ENCODE measurements at regions not wholly inside any gene's neighbourhood (a gene's known extent, or its start where the extent isn't known, plus 50 kb on each side); places are given as distances from the start of the nearest gene placed in this dataset.

DNA sequence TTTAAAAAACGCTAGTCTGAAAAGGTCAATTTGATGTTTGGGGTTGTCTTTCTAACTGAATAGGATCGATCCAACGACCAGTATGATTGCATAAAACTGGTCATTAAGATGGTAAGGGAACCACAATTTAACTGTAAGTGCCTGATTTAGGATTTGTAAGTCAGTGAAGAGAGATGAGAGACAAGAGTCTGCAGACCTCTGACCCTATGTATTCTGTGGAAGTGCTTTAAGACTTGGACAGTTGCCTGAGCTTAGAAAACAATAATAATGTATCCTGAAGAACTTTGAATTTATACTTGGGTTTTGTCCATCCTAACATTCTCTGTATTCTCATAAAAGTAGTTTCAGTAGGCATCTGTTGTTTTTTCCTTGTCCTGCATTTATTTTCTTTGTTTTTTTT lies 221.4 kb upstream of the SUCLG2 start:
- DNase-seq (ENCODE audit: low read depth): no peak

DNA sequence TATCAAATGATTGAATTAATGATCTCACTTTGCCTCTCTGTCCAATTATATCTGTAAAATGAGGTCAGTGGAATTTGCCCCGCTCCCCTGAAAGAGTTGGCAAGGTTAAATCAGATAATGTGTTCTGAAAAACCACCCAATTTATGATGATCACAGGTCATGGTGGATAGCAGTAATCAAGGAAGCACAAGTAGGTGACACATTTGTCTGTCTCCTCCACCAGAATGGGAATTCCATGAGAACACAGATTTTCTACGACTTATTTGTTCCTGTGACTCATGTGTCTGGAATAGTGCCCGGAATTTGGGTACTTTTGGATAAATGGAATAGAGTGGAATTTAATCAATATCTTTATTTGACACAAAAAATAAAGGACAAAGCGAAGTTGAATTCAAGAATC lies 220.9 kb upstream of the SUCLG2 start:
- DNase-seq (ENCODE audit: low read depth): no peak

DNA sequence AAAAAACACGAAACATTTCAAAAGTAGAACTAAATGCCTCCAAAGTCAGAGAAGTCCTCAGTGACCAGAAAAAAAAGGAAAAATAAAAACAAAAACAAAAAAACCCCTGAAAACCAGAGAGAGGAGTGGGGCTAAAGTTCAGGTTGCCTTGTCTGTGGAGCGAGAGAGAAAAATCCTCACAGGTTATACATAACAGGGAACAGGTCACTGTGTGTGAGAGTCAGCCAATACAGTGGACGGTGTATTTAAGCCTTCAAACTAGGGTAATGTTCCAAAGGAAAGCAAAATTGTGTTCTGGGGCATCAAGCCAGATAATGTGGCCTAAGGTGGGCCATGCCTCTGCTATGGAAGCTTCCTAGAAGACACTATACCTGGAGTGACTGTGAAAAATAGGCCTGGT lies 216.1 kb upstream of the SUCLG2 start:
- DNase-seq (ENCODE audit: low read depth): no peak

DNA sequence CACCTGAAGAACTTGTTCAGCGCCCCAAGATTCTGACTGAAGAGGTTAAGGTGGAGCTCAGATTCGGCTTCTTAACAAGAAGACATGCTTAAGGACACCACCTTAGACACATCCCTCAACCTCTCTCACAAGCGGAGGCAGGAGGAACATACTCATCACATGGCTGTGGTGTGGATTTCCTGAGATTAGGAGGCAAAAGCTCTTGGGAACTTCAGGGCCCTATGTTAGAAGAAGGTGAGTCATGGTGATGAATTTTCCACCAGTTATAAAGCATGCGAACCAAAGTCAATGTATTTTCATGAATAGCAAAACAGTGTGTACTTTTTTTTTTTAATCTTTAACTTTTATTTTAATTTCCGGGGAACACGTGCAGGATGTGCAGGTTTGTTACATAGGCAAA lies 212.2 kb upstream of the SUCLG2 start:
- no peak for DNase-seq (ENCODE audit: low read depth)

DNA sequence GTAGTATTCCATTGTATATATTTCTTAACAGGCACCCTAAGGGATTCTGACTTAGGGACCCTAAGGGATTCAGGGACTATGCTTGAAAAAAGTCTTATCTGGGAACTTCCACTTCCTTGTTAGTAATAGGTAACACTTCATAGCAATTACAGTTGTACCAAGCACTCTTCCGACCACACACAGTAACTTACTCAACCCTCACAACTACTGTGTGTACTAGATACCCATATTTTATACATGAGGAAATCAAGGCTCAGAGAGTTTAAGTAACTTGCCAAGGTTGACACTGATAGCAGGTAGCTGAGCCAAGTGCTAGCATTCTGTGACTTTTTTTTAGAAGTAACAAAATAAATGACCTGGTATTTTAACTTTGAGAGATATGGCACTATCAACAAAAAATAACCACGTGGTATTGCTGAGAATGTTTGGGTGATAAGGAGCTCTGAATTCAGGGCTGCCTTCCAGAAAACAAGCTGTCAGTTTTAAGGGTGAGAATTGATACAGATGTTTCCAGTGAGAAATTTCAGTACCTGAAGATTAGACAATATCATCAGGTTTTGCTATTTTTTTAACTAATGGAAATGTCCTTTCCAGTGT lies 210.3 kb upstream of the SUCLG2 start:
- no peak for DNase-seq (ENCODE audit: low read depth)

DNA sequence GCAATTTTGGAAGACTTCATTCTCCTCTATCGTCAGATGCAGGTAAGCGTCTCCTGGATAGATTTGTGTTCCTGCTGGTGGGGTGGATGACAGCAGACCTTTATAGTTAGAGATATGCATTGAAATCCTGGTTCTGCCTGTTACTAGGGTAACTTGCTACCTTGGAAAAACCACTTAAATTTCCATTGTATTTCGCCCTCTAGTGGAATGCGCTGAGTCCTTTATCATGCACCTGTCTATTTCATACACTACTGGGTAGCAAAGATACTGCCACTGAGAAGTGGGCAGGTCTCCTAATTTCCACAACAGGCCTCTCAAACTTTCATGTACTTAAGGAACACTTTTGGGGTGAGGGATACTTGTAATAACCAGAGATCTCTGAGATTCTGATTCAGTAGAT lies 209.5 kb upstream of the SUCLG2 start:
- DNase-seq (ENCODE audit: low read depth): no peak

DNA sequence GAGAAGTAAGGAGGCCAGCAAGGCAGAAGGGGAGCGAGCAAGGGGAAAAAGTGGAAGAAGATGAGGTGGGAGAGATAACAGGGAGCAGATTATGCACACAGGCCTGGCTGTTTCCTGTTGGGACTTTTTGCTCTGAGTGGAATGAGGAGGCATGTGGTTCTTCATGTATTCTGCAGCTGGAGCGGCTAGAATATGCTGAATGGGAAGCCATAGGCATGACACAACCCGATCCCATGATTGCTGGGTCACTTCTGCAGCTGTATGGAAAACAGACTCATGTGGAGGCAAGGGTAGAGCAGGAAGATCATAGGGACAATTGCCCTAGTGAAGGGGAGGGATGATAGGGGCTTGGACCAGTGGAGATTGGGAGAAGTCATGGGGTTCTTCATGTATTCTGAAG lies 206.0 kb upstream of the SUCLG2 start:
- no peak for DNase-seq (ENCODE audit: low read depth)

DNA sequence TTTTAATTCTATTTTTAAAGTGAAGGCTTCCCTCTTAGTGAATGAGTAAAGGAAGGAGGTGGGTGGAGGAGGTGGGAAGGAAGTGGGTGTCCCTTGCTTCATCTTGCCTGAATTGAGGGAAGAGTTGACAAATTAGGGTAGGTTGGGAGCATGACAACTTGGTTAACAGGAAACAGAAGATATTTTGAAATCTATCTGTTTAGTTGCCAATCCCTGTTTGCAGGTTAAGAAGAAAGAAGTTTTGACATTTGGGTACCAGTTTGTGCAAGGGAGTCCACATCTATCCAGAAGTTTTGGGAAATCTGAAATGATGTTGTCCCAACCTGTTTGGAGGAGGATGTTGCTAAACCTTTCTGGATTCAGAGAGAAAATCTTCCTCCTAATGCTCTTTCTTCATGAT lies 204.1 kb upstream of the SUCLG2 start:
- no peak for DNase-seq (ENCODE audit: low read depth)

DNA sequence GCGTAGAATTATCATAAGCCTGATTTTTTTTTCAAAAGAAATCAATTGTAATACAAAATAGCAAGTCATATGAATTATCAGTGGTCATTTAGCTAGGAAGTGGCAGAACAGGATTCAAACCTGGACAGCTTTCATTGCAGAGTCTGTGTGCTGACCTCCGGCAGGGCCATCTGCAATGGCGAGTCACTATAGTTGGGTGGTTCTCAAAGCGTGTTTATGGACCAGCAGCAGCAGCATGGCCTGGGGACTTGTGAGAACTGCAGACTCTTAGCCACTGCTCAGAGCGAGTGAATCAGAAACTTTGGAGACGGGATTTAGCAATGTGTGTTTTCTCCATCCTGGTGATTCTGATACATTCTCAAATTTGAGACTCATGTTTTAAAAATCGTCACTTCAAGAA lies 202.3 kb upstream of the SUCLG2 start:
- DNase-seq (ENCODE audit: low read depth): no peak

DNA sequence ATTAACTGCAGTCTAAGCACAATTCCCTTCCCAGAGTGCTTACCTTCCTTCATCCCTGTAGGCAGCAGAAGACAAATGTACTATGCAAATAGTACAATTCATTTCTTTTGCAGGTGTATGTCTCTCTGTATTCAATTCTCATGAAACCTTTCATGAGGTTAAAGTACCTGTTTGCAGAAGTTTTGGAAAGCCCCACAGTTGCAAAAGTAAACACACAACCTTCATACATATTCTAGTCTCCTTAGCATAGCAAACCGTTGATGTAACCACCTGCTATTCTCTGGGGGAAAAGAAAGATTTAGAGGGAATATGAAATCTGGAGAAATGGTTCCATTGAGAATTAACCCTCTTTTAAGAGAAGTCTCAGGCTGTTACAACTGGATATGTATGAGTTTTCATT lies 200.3 kb upstream of the SUCLG2 start:
- no peak for DNase-seq (ENCODE audit: low read depth)

DNA sequence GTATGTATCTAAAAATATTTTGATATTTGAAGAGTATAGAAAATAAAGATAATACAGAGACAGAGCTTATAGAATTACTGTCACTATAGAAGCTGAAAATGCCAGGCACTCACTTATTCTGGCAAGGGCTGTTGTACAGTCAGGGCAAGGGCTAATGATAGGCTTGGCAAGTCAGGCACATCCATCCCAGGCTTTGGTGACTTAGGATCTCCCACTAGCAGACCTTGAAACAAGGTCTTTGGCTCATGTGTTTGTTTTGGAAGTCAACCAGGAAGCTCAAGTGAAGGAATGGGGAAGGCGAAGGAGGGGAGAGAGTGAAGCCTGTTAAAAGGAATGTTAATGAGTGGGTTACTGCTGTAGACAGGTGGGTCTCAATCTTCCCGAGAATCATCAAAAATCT lies 199.1 kb upstream of the SUCLG2 start:
- no peak for DNase-seq (ENCODE audit: low read depth)

DNA sequence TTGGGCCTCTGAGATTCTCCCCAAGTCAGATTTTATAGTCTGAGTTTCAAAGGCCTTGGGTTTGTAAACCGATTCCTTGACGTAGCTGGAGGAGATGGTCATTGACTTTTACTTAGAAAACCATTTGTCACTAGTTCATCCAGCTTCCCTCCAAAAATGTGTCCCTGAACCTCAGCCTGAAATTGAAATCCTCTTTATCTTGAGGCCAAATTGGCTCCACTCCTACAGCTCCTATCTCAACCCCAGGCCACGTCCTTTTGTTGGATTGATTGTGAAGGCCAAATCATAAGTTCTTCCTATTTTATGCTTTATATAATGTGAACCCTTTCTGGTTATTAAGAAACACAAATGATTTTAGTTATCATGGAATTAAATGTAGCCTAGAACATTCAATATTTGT lies 193.9 kb upstream of the SUCLG2 start:
- DNase-seq (ENCODE audit: low read depth): no peak

DNA sequence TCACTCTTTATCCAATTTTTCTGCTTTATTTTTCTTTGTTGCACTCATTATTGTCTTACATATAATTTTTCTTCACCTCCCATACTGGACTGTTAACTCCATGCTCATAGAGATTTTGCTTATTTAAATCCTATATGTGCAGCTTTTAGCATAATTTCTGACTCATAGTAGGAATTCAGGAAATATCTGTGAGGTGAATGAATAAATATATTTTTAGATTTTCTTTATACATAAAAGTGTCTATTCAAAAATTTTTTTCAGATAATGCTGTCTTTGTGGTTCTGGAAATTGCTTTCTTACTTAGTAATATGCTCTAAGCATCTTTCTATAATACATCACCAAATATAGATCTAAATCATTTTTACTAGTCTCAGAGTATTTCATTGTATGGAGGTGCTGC lies 191.8 kb upstream of the SUCLG2 start:
- no peak for DNase-seq (ENCODE audit: low read depth)

DNA sequence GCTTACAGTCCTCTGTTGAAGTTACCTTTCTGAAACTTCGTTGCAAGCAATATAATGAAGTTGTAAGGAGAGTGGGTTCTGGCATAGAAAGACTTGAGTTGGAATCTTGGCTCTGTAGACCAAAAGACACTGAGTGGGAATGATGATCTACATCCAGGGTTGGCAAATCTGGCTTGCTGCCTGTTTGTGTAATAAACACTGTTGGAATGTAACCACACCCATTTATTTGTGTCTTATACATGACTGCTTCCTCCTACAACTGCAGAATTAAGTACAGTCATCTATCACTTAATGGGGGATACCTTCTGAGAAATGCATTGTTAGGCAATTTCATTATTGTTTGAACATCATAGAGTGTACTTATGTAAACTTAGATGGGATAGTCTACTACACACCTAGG lies 178.4 kb upstream of the SUCLG2 start:
- no peak for DNase-seq (ENCODE audit: low read depth)

DNA sequence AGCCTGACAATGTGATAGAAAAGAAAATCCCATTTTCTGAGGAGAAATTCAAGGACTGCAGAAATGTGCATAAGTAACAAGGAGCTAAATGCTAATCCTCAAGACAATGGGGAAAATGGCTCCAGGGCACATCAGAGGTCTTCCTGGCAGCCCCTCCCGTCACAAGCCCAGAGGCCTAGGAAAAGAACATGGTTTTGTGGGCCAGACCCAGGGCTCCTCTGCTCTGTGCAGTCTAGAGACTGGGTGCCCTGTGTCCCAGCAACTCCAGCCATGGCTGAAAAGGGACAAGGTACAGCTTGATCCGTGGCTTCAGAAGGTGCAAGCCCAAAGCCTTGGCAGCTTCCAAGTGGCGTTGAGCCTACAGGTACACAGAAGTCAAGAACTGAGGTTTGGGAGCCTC lies 176.8 kb upstream of the SUCLG2 start:
- no peak for DNase-seq (ENCODE audit: low read depth)

DNA sequence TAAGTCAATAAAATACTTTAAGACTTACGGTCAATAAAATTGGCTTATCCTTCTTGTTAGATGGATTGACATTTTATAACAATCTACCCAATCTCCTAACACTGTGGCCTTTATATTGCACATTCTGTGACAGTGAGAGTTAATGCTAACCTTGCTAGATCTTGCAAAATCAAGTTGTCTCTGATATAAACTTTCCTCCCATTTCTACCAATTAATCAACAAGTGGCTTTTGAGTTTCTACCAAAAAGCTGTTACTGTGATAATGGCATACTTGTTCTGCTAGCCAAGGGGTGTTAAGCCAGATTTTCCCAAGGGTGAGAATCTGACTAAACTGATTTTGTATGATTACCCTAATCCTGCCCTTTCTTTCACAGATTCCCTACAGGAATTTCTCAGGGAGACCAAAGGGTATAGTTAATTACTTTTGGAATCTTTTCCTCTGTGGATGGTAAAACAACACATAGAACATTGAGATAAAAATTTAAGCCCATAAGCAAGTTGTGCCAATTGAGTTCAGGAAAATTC lies 174.1 kb upstream of the SUCLG2 start:
- no peak for DNase-seq (ENCODE audit: low read depth)

DNA sequence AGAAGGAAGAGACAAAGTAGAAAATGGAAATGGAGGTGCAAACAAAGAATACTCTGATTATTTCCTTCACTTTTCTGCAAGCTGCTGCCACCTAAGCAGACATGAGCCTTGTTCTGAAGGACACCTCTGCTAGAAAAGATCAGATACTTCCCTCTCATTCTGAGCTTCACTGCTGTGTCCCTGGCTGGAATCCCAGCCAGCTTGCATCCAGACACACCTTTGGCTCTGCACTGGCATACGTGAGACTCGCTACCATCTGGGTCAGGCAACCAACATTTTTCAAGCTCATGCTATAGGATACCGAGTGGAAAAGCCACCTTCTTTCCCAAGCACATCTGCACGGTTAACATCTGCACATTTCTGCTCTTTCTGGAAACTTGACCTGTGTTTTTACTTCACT lies 166.7 kb upstream of the SUCLG2 start:
- DNase-seq (ENCODE audit: low read depth): no peak

DNA sequence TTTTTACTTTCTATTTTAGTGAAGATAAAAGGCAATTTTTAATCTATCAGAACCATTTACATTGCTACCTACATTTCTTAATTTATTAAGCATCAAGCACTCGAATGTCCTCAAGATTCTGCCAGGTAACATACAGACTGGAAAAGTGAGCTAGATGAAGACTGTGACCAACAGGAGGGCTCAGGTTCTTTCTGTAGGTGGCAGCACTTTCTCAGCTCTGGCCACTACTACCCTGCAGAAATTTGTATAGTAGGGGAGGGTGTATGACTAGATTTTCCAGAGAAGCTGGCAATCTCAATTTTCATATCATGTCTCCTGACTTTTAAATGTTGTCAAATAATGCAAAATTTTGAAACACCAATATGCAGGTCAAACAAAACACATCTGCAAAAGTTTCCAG lies 165.0 kb upstream of the SUCLG2 start:
- no peak for DNase-seq (ENCODE audit: low read depth)

DNA sequence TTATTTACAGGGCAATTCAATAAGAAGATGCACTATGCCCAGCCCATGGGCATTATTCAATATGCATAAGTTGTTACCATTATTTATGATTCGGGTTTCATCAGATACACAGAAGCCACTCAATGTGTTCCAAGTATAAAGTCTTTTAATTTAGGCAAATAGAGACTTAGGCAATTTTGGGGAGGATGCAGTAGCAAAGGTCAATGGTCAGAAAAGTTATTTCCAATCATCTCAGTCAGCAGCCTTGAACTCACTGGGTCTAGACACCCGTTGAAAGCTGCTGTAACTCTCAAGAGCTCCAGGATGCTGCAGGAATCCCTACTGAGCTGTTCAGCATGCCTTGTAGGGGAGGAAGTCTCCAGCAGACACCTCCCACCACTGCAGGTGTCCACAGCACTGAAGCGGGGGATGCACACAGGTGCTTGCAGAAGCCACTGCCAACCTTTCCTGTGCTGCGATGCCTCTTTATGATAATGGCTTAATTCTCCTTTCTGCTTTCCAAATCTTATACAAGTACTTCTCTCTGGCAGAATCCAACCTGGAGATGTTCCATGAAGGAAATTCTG lies 155.0 kb upstream of the SUCLG2 start:
- no peak for DNase-seq (ENCODE audit: low read depth)

DNA sequence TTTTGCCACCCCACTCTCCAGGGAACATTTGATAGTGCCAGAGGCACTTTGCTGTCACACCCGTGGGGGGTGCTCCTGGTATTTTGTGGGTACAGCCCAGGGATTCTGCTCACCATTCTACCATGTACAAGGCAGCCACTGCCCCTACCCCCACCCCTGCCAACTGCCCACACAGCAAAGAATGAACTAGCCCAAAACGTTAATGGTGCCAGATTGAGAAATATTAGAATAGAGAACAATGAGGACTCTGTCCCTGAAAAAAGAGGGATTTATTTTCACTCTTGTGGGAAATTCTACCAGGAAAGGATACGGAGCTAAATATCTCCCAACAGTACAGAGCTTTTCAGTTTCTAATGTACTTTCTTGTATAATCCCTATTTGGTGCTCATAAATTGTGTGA lies 154.5 kb upstream of the SUCLG2 start:
- DNase-seq (ENCODE audit: low read depth): no peak

DNA sequence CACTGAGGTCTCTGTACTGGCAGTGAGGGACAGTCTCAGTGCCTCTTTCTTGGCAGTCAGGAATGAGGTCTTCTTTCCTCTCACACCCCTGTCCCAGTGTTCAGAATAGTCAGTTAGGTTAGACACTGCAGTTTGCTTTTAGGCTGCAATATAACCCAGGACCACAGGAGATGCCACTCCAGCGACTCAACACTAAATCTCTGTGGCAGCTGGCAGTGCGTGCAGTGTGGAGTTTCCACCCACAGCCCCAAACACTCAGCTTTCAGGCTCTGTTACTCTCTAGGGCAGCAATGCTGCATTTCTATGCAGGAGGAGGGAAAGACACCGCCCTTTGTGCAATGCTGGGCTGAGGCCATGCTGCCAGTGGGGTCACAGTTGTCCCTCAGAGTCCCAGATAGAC lies 150.2 kb upstream of the SUCLG2 start:
- no peak for DNase-seq (ENCODE audit: low read depth)

DNA sequence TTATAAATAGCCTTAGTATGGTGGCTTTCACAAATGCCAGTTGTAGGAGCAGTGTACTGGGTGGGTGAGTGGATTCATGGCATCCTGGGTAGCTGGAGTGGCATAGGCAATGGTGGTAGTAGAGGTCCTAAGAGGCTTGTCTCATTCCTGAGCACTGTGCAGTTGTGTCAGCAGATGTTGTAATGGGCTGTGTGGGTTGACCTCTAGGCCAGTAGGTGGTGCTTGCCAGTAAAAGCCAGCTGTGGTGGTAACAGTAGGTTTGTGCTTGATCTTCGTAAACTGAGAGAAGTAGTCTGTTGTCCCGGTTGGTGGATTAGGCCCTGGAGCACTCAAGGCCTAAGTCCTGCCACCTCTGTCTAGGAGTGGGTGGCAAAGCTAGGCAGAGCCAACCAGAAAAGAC lies 149.7 kb upstream of the SUCLG2 start:
- no peak for DNase-seq (ENCODE audit: low read depth)

DNA sequence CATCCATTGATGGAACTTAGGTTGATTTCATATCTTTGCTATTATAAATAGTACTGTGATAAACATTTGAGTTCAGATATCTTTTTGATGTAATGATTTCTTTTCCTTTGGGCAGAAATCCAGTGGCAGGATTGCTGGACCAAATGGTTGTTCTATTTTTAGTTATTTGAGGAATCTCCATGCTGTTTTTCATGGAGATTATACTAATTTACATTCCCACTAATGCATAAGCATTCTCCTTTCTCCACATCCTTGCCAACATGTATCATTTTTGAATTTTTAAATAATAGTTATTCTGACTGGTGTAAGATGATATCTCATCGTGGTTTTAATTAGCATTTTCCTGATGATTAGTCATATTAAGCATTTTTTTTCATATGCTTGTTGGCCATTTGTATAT lies 144.0 kb upstream of the SUCLG2 start:
- no peak for DNase-seq (ENCODE audit: low read depth)

DNA sequence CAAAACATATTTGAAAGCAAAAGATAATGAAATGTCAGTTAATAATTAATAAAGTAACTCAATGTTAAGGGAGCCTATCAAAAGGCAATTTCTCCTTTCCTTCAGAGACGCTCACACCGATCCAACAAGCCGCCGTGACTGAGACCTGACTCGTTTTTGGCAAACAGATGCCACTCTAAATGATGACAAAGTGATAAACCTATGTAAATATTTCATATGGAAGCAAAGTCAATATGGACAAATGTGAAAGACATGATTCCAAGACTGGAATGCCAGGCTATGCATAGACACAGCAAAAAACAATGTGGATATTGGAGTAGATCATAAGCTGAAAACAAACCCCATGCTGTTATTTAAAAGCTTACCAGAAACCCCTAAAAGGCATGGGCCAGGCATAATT lies 137.2 kb upstream of the SUCLG2 start:
- DNase-seq (ENCODE audit: low read depth): no peak

DNA sequence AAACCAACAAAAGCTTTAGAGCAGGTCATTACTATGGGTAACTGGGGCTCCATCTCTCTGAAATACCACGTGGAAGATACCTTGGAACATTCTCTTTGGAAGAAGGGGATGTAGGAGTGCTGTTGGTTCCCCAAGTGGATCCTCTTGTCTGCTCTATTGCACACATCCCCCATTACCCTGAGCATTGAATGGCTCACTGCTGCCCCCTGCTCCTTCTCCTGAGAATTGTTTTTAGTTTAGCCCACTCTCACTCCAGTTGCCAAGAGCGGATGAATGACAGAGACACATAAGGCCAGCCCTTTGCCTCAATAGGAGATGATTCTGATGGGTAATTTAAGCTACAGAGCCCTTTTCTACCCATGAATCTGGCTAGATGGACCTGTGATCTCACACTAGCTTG lies 135.6 kb upstream of the SUCLG2 start:
- peak; percentile 34 for DNase-seq (ENCODE audit: low read depth)
